HG02870 (cell line): ENCODE measurements at regions not wholly inside any gene's neighbourhood (a gene's known extent, or its start where the extent isn't known, plus 50 kb on each side); places are given as distances from the start of the nearest gene placed in this dataset.
"Not testable (repeated sequence)": the region's sequence is repeated elsewhere in the genome, so short reads cannot be mapped to it uniquely, and the experiment has no call there.

Experiments
- ATAC-seq: cut with Tn5 transposase; IDR thresholded peaks from one replicate; pipeline ENCODE4 v1.9.1; 2021; ENCODE audit warnings: mild to moderate bottlenecking, moderate library complexity; ENCODE audit not compliant: unreplicated experiment

DNA sequence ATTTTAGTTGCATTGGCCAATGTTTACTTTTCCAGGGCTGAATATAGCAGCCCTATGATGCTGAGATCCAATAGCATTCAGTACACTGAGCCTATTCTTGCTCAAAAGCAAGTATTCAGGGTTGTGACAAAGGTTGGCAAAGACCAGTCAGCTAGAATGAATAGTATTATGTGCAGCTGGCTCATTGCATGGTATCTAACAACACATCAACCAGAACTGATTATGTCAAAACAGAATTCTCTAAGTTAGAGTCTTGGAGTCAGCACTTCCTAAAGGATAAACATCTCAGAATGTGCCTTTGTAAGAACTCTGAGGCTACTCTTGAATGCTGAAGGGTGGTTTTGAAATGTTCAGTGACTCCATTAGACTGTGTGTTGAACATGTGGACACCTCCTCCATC is 774.5 kb upstream of the RGMB start:
- no peak for ATAC-seq

DNA sequence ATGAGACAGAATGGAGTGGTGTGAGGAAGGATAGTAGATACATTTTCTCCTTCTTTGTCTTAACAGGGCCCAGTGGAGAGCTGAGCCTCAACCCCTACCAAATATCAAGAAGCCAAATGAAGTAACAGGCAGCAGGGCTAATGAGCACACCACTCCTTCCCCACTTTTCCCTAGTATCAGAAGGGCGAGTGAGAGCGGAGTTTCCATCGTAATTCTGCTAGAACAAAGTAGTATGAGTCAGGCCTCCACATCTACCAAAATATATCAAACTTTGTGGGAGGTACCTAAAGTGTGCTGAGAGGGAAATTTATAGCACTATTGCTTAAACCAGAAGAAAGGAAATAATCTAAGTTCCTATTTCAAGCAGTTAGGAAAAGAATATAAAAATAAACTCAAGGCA is 769.0 kb upstream of the RGMB start:
- ATAC-seq = no peak

DNA sequence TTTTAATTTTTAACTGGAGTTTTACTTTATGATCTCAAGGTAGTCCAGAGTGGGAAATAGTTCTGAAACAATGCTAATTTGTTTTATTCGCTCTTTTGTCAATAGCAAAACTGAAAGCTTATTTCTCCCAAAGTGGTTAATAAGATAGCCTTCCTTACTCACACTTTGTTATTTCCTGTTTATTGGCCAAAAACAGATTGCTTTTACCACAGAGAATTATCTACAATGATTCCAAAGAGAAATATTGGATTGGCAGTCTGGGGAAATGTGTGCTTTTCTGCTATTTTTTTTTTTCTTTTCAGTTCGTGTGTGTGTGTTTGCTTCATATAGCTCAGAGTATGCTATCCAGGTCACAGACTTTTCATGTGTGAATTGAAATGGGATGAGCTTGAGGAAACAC is 756.7 kb upstream of the RGMB start:
- no peak for ATAC-seq

DNA sequence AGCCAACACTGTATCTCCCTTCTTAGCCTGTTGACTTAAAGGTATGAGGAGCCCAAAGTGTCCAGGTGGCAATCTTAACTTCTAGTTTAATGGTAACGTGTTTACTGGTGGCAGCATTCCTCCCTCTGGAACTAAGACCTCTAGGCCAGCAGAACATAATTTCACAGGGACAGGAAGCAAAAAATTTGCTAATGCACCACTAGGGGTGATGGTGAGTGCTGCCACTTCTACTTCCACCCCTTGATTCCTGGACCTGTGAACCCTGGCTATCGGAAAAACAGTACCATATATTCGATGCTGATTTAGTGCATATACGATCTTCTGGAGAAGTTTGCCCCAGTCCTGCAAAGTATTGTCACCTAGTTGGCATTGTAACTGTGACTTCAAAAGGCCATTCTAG is 743.2 kb upstream of the RGMB start:
- ATAC-seq = not testable (repeated sequence)

DNA sequence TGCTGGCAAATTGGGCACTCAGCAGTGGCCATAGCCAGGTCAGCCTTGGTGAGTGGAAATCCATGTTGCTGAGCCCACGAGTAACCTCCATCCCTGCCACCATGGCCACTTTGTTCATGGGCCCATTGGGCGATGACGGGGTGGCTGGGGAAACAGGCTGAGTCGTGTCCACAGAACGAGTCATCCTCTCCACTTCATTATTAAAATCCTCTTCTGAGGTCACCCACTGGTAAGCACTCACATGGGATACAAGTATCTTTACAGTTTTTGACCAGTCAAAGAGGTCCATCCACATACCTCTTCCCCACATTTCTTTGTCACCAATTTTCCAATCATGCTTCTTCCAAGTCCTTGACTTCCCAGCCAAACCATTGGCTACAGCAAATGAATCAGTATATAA is 742.4 kb upstream of the RGMB start:
- not testable (repeated sequence) for ATAC-seq

DNA sequence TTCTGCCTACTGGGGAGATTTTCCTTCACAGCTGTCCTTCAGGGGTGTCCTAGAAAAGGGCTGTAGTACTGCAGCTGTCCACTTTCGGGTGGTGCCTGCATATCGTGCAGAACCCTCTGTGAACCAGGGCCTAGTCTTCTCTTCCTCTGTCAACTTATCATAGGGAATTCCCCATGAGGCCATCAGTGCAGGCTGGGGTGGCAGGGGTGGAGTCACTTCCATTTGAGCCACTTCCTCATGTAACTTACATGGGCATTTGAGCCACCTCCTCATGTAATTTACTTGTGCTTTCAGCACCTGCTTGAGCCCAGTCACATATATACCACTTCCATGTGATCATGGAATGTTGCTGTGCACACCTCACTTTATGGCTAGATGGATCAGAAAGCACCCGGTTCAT is 742.0 kb upstream of the RGMB start:
- no peak for ATAC-seq

DNA sequence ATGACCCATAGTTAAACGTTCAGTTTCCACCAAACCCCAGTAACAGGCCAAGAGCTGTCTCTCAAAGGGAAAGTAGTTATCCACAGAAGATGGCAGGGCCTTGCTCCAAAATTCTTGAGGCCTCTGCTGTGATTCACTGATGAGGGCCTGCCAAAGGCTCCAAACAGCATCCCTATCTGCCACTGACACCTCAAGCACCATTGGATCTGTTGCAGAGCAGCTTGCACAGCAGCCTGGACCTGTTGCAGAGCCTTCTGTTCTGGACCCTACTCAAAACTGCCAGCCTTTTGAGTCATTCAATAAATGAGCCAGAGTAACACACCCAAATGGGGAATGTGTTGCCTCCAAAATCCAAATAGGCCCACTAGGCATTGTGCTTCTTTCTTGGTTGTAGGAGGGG is 741.5 kb upstream of the RGMB start:
- no peak for ATAC-seq

DNA sequence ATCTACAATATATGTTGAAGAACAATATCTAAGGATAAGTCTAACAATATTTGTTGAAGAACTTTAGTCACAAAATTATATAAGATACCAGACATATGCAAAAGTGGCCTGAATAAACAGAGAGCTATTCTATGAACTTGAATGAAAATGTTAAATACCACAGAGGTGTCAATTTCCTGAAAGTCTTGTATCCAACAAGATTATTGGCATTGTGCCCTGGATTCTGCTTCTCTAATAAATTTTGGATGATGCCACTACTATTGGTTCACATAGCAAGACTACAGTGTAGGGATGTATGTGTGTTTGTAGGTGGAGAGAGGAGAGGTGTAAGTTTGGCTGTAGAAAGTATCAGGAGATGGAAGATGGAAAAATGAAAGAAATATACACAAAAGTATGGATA is 731.8 kb upstream of the RGMB start:
- ATAC-seq = no peak

DNA sequence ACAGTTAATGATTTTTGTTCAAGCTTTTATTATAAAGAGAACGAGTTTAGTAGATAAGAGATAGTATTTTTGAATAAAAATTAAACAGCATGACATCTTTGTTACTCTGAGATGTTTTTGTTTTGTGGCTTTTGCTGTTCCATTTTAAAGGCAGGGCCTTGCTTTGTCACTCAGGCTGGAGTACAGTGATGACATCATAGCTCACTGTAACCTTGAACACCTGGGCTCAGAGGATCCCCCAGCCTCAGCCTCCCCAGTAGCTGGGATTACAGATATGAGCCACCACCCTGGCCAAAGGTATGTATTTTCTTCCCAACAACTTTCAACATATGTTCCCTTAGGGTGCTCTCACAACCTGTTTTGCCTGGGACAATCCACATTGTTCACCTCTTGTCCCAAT is 730.9 kb upstream of the RGMB start:
- ATAC-seq = no peak

DNA sequence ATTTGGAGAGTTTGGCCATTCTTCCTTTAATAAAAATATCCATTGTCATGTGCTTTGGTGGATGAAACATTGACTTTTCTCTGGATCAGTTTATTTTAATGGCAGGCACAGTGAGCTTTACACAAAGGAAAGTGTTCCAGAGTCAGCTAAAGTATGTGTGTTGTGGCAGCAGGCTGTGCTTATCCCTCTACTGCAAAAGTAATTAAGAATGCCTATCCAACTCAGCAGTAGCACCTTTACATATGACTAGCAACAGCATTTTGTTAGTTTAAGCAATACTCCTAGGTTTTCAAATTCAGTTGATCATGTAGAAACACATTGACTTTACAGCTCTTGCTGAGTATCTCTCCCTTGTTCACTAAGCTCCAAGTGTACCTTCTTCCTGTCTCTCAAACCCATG is 730.5 kb upstream of the RGMB start:
- ATAC-seq = no peak

DNA sequence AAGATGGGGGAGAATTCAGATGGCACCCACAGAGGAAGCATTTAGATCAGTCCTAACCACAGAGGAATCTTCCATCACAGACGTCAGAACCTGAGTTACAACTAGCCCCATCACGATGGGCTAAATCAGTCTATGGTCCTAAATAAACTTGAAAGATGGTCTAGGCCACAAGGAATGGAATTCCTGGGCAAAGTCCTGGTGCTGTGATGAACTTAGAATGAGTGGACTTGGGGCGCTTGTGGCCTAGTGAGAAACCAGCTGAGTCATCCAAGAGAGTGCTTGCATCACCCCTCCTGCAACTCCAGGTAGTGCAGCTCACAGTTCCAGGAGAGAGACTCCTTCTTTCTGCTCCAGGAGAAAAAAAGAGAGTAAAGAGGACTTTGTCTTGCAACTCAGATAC is 722.9 kb upstream of the RGMB start:
- ATAC-seq = no peak

DNA sequence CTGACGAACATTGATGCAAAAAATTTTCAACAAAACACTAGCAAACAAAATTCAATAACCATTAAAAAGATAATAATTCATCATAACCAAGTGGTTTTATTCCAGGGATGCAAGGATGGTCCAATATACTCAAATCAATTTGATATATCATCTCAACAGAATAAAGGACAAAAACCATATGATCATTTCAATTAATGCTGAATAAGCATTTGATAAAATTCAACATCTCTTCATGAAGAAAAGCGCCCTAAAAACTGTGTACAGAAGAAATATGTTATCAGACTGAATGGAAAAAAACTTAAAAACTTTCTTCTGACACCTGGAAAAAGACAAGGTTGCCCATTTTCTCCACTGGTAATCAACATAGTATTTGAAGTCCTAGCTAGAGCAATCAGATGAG is 720.3 kb upstream of the RGMB start:
- ATAC-seq = no peak

DNA sequence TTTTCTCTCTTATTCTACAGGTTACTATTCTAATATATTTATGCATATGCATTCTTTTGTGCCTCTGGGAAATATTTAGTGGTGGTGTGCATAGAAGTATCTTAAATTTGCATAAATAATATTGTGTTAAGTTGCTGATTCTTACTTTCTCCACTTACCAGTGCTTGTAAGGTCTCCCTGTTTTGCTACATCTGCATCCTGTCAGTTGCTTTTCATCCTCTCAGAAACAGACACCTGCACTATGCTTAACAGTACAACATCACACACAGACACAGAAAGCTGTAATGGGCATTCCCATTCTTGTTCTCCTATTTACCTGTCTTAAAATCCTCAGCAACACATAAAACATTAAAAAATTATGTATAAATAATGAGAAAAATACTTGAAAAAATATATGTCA is 713.3 kb upstream of the RGMB start:
- no peak for ATAC-seq

DNA sequence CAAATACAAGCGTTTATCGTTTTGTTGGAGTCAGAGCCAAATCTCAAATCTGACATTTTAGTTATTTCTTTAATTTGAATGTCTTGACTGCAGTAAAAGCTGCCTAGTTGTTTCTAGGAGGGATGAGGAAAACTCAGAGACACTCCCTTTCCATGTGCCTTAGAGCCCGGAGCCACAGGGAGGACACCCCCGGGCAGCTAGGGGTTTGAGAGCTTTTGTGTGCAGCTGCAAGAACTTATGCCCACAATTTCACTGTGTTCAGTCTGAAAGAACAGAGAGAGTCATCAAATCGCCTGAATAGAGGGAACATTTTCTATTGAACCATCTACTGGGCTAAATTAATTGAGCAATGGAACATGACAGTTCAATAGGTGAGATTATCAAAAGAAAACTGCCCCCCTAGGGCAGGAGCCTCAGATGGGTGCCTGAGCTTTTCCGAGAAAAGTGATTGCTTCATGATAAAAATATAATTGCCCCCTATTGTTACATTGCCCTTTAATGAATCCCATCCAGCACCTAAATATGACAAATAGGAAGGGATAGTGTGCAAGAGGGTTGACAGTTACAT is 709.3 kb upstream of the RGMB start:
- ATAC-seq = no peak

DNA sequence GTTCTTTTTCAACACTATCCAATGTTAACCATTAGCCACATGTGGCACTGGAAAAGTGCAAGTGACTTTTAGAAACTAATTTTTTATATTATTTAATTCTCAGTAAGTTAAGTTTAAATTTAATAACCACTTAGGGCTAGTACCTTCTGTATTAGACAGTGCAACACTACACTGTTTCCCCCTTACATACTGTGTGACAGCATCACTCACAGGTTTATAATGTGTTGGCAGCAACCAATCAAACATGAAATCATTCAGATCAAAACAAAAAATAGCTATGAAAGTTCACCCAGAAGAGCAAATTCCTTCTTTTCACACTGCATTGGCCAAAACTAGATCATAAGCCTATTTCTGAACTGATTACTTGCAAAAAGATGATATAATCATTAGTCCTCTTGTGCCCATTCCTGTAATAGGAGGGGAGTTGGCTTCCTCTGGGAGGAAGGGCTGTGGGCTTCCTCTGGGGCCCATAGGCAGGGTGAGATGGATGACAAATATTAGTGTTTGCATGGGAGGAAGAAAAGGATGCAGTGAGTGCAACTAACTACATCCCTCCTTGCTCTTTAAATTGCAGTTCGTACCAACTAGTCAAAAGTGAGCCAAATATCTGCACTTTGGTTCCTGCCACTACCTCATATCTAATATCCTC is 708.1 kb upstream of the RGMB start:
- no peak for ATAC-seq

DNA sequence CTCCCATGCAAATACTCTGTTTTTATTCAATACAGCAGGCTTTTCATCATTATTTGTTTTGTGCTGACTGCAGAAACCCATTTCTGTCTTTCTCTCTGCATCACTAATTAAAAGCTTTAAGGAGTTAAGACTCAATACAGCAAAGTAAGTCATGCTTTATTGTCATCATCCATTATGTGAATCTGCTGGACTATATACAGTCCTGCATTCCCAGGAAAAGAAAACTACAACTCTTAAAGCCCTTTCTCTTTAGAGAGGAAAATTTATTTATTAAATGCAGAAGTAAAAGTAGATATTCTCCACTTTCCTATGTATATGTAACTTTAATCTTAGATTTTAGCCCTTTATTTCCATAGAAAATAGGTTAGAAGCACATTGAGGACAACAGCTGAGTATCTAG is 706.6 kb upstream of the RGMB start:
- ATAC-seq = no peak

DNA sequence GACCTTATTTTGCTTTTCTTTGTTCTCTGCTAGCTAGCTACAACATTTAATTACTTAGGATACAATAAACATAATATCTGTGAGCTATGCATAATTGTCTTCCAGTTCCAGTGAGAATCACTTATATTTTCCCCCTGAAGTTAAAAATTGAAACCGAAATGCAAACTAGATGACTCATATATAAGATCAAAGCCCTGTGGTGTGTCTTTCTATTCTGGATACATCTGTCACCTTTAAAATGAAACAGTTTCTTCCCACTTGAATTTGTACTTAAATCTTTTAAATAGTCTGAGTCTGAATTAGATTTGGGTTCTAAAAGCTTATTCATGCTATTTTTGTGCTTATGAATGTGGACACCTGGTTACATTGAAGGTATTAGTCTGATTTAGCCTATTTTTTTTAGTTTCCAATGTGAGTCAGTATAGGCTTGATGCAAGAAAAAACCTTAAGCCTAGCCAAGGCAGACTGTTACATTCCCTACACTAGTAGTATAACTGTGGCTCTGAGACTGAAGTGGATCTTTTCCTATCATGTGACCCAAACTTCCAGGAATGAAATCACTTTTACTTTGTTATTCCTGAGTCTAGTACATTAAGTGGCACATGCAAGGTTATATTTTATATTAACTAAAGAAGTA is 703.5 kb upstream of the RGMB start:
- peak; percentile 75 for ATAC-seq

DNA sequence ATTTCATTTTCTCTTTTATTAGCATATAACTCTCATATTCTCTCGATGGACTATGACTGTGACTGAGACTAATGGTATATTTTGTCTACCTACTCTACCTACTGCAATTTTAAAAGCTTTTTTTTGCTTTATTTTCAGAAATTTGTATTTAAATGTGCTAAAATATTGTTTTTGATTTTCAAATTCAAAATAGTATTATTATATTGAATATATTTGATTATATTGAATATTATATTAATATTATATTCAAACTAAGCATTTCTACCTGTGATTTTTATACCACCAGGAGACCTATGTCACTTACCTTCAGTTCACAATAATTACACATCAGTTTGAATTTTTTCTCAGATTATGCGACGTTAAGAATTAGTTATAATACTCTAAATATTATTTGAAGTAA is 700.5 kb upstream of the RGMB start:
- ATAC-seq = no peak

DNA sequence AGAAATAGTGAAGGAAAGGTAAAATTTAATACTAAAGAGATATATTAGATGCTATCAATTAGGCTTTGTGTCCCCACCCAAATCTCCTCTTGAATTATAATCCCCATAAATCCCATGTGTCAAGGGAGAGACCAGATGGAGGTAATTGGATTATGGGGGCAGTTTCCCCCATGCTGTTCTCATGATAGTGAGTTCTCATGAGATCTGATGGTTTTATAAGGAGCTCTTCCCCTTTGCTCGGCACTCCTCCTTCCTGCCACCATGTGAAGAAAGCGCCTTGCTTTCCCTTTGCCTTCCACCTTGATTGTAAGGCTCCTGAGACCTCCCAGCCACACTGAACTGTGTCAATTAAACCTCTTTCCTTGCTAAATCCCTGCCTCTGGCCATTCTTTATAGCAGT is 697.0 kb upstream of the RGMB start:
- ATAC-seq = no peak

DNA sequence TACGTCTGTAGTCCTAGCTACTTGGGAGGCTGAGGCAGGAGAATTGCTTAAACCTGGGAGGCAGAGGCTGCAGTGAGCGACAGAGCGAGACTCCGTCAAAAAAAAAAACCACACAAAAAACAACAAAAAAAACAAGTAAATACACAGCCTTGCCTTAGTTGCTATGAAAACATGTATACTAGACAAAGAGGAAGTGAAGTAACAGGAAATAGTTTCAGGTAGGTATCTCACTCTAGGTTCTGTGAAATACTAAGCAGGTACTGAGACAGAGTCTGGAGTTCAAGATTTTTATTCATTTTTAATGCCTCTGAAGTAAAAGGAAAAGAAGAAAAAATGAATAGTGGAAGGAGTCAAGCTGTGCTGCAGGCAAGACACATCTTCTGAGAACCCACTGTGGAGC is 687.9 kb upstream of the RGMB start:
- ATAC-seq = no peak

DNA sequence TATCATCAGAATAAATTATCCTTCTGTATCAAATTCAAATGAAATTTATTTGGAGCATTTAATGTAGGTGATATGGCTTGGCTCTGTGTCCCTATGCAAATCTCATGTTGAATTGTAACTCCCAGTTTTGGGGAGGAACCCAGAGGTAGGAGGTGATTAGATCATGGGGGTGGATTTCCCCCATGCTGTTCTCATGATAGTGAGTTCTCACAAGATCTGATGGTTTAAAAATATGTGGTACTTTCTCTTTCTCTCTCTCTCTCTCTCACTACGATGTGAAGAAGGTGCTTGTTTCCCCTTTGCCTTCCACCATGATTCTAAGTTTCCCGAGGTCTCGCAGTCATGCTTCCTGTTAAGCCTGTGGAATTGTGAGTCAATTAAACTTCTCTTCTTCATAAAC is 678.4 kb upstream of the RGMB start:
- no peak for ATAC-seq

DNA sequence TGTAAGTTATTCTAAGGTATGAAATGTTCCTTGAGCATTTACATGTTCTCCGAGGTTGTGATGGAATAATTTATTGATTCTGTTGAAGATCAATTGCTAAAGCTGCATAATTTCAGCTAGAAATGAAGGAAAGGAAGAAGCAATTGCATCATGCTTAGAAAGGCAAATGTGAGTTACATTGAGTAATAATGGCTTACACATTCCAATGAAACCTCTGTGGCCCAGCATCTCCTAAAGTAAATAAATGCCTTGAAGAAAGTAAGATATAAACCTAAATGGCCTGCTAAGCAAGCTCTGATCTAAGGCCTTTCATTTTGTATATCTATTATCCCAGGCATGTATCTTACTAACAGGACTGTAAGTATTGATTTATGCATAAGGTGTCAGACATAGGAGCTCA is 677.3 kb upstream of the RGMB start:
- ATAC-seq = no peak
